Activated naive CD4-positive, alpha-beta T cell treated with anti-CD3 and anti-CD28 coated beads for 36 hours (primary cell): ENCODE measurements at regions not wholly inside any gene's neighbourhood (a gene's known extent, or its start where the extent isn't known, plus 50 kb on each side); places are given as distances from the start of the nearest gene placed in this dataset.

Experiments used
- CTCF ChIA-PET: fragments of 350-600 bp; sonication (Branson Sonifier 250); formaldehyde crosslinking; loops from one replicate; lab custom pipeline; 2021; ENCODE audit warnings: antibody characterized with exemption; lab: Charles Lee
- DNase-seq: peaks from one replicate; pipeline ENCODE4 v3.0.0-alpha.2; 2020
- H3K27ac Mint-ChIP-seq: one replicate; pipeline ENCODE4 v1.8.0; 2021; ENCODE audit warnings: mild to moderate bottlenecking, mixed read lengths
- H3K27me3 Mint-ChIP-seq: one replicate; pipeline ENCODE4 v1.8.0; 2021; ENCODE audit warnings: low read depth, mixed read lengths
- H3K36me3 Mint-ChIP-seq: one replicate; pipeline ENCODE4 v1.8.0; 2021; ENCODE audit warnings: low read depth, mixed read lengths
- H3K4me1 Mint-ChIP-seq: one replicate; pipeline ENCODE4 v1.8.0; 2021; ENCODE audit warnings: low read depth, mixed read lengths
- H3K4me3 Mint-ChIP-seq: one replicate; pipeline ENCODE4 v1.8.0; 2021; ENCODE audit warnings: mild to moderate bottlenecking, moderate library complexity, mixed read lengths
- H3K9me3 Mint-ChIP-seq: one replicate; pipeline ENCODE4 v1.8.0; 2021; ENCODE audit warnings: mixed read lengths
- intact Hi-C: fragments of 100-400 bp; cut with micrococcal nuclease; formaldehyde crosslinking; loops from one replicate; pipeline ENCODE4 v1.15.1; 2023

DNA sequence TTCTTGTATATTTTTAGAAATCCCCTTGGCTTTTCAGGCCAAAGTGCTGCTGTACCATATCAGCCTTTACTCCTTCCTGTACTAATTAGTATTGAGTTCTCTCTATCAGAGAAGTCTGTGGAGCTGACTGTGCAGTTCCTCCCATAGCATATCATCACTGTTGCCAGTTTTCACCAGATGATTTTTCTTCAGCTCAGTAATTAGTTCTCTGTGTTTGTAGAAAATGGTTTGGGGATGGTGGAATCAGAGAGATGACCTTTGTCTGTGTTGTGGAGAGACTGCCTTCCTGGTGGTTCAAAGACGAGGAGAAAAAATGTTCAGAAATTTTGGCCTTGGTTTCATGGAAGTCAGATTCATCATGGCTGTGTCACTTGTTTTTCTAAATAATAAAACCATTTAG lies 227.5 kb upstream of the ACTBL2 start:
- no peak overlapping the region for H3K27ac Mint-ChIP-seq
- no peak overlapping the region for H3K4me3 Mint-ChIP-seq
- peaks cover 2% of the 10 kb centered on the region for H3K9me3 Mint-ChIP-seq
- H3K36me3 Mint-ChIP-seq: no peaks in the 10 kb centered on the region
- DNase-seq: no peak
- intact Hi-C loops: no loop called here
- H3K4me1 Mint-ChIP-seq: no peaks in the 10 kb centered on the region
- CTCF ChIA-PET: no interaction called here
- peaks cover 3% of the 10 kb centered on the region for H3K27me3 Mint-ChIP-seq

DNA sequence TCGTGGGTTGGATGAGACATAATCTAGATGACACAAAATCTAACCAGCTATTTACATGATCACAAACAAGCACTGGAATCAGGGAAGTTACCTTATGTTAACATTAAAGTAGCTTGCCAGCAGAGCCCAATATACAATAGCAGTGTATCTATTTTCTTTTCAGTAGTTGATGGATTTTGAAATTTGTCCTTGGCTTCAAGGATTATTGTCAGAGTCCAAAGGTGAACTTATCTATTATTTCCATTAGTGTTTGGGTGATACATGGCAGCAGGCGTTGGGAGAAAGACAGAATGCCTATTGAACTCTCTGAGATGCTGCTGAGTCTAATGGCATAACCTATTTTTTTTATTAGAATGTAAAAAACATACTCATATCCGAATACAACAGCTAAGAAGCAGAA lies 223.2 kb upstream of the ACTBL2 start:
- no peak overlapping the region for H3K4me3 Mint-ChIP-seq
- DNase-seq: no peak
- H3K27ac Mint-ChIP-seq: no peak overlapping the region
- intact Hi-C loops: no loop called here
- CTCF ChIA-PET: interaction anchor here (1.0 kb wide), 1 partner anchor 10 kb away, joined by 11 read pairs; no protein-coding TSS in a partner anchor
- no peaks in the 10 kb centered on the region for H3K9me3 Mint-ChIP-seq
- no peaks in the 10 kb centered on the region for H3K36me3 Mint-ChIP-seq
- H3K27me3 Mint-ChIP-seq: peaks cover 2% of the 10 kb centered on the region
- no peaks in the 10 kb centered on the region for H3K4me1 Mint-ChIP-seq

DNA sequence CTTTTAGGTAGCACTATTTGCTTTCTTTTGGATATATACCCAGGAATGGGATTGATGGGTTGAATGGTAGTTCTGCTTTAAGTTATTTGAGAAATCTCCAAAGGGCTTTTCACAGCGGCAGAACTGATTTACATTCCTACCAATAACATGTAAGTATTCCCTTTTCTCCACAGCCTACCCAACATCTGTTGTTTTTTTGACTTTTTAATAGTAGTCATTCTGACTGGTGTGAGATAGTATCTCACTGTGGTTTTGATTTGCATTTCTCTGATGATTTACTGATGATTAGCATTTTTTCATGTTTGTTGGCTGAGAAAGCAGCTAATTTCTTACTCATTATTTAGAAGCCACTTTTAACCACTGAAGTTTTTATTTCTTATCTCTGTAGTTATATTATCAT lies 221.1 kb upstream of the ACTBL2 start:
- Mint-ChIP-seq H3K9me3 (no peaks in the 10 kb centered on the region), H3K4me3 (no peak overlapping the region), H3K27me3 (peaks cover 2% of the 10 kb centered on the region), H3K36me3 (no peaks in the 10 kb centered on the region), H3K27ac (no peak overlapping the region), H3K4me1 (no peaks in the 10 kb centered on the region)
- no peak for DNase-seq
- intact Hi-C loops: no loop called here
- CTCF ChIA-PET: no interaction called here

DNA sequence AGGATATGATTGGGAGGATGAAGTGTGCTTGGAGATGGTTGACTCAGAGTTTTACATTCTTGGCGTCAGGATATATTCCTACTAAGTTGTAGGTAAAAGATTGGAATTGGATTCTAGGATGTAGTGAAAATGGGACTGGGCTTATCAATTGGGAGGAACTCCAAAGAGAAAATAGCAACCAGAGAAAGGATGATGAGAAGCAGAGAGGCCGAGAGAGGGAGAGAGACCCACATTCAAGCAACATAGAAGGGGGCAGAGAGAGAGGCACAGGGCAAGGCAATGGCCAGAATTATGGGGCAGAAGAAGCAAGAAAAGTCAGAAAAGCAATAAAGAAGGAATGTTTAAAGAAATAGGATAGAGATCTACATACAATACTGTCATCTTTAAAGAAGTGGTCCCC lies 217.9 kb upstream of the ACTBL2 start:
- no peaks in the 10 kb centered on the region for H3K4me1 Mint-ChIP-seq
- H3K27ac Mint-ChIP-seq: no peak overlapping the region
- no peaks in the 10 kb centered on the region for H3K9me3 Mint-ChIP-seq
- CTCF ChIA-PET: no interaction called here
- intact Hi-C loops: no loop called here
- no peaks in the 10 kb centered on the region for H3K36me3 Mint-ChIP-seq
- no peak for DNase-seq
- H3K27me3 Mint-ChIP-seq: peaks cover 2% of the 10 kb centered on the region
- H3K4me3 Mint-ChIP-seq: no peak overlapping the region

DNA sequence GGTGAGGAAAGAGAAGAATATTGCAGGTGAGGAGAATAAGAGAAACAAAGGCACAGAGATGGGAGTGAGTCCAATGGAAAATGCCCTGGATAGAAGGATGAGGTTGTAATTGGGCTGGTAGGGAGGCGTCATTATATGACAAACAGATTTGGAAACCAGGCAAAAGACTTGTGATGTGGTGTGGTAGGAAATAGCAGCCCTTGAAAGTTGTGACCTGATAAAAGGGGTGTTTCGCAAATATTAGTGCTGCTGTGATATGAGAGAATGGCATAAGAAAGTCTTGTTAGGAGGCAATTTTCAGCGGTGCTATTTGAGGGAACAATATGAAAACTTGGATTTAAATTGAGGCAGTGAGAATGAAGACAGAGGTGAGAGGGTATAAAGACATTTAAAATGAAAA lies 217.5 kb upstream of the ACTBL2 start:
- CTCF ChIA-PET: no interaction called here
- no peak overlapping the region for H3K4me3 Mint-ChIP-seq
- H3K27ac Mint-ChIP-seq: no peak overlapping the region
- H3K36me3 Mint-ChIP-seq: no peaks in the 10 kb centered on the region
- no peaks in the 10 kb centered on the region for H3K4me1 Mint-ChIP-seq
- no peak for DNase-seq
- H3K9me3 Mint-ChIP-seq: no peaks in the 10 kb centered on the region
- intact Hi-C loops: no loop called here
- peaks cover 2% of the 10 kb centered on the region for H3K27me3 Mint-ChIP-seq

DNA sequence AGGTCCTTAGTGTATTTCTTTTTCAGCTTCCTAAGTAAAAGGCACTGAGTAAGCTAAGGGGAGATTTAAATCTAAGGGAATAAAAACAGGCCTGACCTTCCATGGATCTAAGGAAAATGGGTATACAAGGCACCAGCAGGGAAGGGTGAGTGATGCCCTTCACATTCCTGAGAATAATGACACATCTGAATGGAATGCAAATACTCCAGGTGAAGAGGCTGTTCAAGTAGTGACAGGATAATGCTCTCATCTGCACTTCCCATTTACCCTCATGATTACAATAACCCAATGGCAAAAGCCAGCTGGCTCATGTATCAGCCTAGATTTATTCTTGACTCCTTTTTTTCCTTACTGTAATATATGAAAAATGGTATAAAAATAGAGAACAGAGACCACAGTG lies 216.2 kb upstream of the ACTBL2 start:
- no peak overlapping the region for H3K27ac Mint-ChIP-seq
- H3K4me3 Mint-ChIP-seq: no peak overlapping the region
- CTCF ChIA-PET: no interaction called here
- H3K36me3 Mint-ChIP-seq: no peaks in the 10 kb centered on the region
- no peaks in the 10 kb centered on the region for H3K27me3 Mint-ChIP-seq
- no peaks in the 10 kb centered on the region for H3K4me1 Mint-ChIP-seq
- H3K9me3 Mint-ChIP-seq: no peaks in the 10 kb centered on the region
- intact Hi-C loops: no loop called here
- DNase-seq: no peak

DNA sequence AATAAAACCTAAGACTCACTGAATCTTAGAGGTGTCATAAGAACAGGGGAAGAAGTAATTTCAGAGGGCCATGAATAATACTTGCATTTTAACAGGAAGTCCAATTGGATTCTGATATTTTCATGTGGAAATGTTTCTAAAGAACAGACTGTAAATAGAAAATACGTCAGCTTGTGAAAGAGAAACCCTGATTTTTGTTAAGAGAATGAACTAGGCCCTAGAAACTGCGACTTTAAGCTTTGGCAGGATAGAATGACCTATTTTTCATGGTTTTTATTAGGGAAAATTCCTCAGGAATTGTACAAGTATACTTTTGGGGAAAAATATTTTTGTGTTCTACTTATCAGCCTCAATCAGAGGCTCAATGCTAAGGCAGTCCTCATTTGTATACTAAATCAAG lies 215.5 kb upstream of the ACTBL2 start:
- Mint-ChIP-seq H3K4me1 (no peaks in the 10 kb centered on the region), H3K4me3 (no peak overlapping the region), H3K36me3 (no peaks in the 10 kb centered on the region), H3K27ac (no peak overlapping the region), H3K9me3 (no peaks in the 10 kb centered on the region), H3K27me3 (no peaks in the 10 kb centered on the region)
- no peak for DNase-seq
- CTCF ChIA-PET: no interaction called here
- intact Hi-C loops: no loop called here

DNA sequence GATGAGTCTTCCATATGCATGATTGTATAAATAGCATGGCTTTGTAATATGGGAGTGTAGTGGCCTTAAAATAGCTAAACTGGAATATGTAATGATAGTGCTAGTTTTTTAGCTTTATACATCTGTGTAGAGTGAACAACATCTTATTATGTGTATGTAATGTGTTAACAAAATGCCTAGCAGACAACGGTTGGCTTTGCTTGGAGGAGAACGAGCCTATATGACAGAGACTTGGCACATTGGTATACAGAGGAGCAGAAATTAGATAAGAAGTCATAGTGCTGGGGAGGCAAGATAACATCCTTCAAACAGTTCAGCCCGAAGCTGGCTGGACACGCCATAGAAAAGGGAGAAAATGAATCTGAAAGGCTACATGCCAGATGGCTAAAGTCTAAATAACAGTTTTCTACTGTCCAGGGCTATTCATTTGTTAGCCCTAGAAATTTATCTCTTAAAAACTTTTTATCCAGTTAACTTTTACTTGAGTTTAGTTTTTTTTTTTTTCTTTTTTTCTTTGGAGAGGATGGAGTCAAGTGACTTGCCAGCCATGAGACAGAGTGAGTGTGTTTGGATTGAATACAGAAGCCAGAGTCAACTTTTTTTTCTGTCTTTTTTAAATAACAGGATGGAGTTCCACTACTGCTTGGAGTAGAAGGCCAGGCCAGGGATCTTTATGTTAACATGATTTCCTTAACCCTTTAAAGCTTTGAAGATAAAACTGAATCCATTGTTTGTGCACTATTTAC lies 214.4 kb upstream of the ACTBL2 start:
- Mint-ChIP-seq H3K27ac (no peak overlapping the region), H3K4me3 (no peak overlapping the region), H3K27me3 (no peaks in the 10 kb centered on the region), H3K36me3 (no peaks in the 10 kb centered on the region), H3K4me1 (no peaks in the 10 kb centered on the region), H3K9me3 (no peaks in the 10 kb centered on the region)
- DNase-seq: no peak
- CTCF ChIA-PET: interaction anchor here (0.6 to 2.0 kb wide), 2 partner anchors 8 to 397 kb away, joined by 3 to 11 read pairs; no protein-coding TSS in a partner anchor
- intact Hi-C loops: no loop called here

DNA sequence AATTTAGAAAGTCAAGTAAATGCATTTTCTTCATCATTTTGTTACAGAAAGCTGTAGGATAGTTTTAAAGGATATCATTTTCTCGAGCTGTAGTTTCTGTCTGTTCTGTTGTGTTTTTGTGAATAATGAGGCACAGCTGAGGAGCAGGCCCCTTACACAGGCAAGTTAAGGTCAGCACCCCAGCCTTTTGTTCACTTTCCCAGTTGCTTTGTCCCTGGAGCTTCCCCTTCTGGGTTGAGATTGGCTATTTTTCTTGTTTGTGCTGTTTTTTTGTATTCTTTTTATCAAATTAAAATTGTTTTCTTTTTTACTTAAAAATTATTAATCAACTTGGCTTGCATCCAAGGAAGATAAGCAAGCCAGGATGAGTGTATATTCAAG lies 213.8 kb upstream of the ACTBL2 start:
- intact Hi-C loops: no loop called here
- Mint-ChIP-seq H3K36me3 (no peaks in the 10 kb centered on the region), H3K27me3 (no peaks in the 10 kb centered on the region), H3K27ac (no peak overlapping the region), H3K9me3 (no peaks in the 10 kb centered on the region), H3K4me1 (no peaks in the 10 kb centered on the region), H3K4me3 (no peak overlapping the region)
- CTCF ChIA-PET: interaction anchor here (2.0 kb wide), 1 partner anchor 9 kb away, joined by 11 read pairs; no protein-coding TSS in a partner anchor
- no peak for DNase-seq

DNA sequence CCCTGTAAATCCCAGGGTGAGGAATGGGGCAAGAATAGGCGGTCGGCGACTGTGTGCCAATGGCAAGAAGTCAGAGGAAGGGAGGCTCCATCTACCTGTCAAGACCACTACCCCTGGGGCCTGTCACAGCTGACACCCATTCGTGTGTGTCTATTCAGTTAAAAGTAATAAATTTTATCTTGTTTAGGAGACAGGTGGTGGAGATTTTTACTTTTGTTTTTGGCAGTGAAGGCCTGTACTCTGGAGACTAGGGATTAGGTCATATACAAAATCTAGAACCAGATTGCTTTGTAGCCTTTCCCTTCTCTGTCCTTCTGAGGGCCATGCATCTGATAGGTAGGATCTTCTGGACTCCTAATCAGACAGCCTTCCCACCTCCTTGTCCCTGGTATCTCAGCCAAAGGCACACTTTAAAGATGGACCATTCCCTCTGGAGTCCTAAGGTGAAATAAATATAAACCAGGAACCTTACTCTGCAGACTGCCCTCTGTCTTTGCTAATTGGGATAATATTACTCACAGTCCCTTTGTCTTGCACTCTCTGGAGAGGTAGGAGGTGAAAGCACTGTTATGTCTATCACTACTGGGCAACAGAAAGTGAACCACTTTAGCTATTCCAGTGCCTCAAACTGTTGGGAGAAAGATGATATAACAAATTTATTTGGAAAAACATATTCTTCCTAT lies 213.2 kb upstream of the ACTBL2 start:
- no peaks in the 10 kb centered on the region for H3K36me3 Mint-ChIP-seq
- no peaks in the 10 kb centered on the region for H3K27me3 Mint-ChIP-seq
- no peaks in the 10 kb centered on the region for H3K9me3 Mint-ChIP-seq
- no peak overlapping the region for H3K4me3 Mint-ChIP-seq
- DNase-seq: no peak
- CTCF ChIA-PET: interaction anchor here (0.6 to 2.0 kb wide), 2 partner anchors 10 to 14 kb away, joined by 3 to 11 read pairs; no protein-coding TSS in a partner anchor
- no peak overlapping the region for H3K27ac Mint-ChIP-seq
- intact Hi-C loops: no loop called here
- no peaks in the 10 kb centered on the region for H3K4me1 Mint-ChIP-seq

DNA sequence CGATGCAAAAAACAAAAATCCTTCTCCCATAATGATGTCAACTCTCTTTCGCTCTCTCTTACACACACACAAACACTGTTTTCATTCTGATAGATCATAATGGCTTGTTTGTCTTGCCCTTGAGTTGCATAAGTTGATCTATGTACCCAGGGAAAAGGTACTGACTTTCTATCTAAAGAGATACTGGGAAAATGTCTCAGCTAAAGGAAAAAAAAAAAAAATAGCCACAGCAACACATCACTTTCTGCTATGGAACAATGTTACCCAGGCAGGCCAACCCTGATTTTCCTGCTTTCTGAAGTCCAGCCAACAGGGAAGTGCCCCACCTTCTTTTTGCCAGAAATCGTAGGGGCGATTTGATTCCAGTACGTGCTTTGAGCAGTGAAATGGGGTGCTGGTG lies 212.6 kb upstream of the ACTBL2 start:
- no peak for DNase-seq
- no peaks in the 10 kb centered on the region for H3K36me3 Mint-ChIP-seq
- CTCF ChIA-PET: interaction anchor here (0.6 to 2.0 kb wide), 3 partner anchors 10 to 397 kb away, joined by 3 to 11 read pairs (median 3); no protein-coding TSS in a partner anchor
- no peaks in the 10 kb centered on the region for H3K4me1 Mint-ChIP-seq
- no peaks in the 10 kb centered on the region for H3K9me3 Mint-ChIP-seq
- no peak overlapping the region for H3K4me3 Mint-ChIP-seq
- intact Hi-C loops: no loop called here
- H3K27me3 Mint-ChIP-seq: no peaks in the 10 kb centered on the region
- no peak overlapping the region for H3K27ac Mint-ChIP-seq

DNA sequence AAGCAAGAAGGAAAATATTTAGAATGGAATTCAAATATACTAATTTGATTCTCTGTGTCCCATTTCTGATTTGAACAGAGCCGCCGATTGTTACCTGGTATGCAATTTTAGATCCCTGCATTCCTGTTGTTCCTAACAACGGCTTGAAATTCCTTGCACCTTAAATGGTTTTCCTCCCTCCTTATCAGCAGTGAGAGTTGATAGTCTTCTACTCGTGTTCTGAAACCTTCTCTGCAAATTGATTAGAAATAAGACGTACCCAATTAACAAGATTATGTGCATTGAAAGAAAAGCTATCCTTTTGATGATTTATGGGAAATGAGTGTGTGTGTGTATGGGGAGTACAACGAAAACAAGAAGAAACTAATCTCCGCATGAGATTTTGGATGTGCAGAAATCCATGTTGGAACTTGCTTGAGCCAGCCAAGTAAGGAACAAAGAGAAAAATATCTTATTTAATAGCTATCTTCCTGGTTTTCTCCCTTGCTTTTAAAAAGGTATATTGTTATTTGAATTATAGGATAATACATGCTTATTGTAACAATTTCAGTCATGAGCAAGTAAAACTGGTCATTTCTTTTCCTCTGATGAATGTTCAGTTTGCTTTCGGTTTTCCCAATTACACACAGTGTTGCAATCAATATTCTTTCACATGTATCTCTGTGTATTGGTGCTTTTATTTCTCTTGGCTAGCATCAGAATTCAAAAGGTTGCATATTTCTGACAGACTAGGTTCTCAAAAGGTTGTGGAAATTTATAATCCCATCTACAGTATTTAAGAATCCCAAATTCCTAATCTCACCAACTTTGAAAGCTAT lies 211.1 kb upstream of the ACTBL2 start:
- no peaks in the 10 kb centered on the region for H3K4me1 Mint-ChIP-seq
- intact Hi-C loops: no loop called here
- CTCF ChIA-PET: interaction anchor here (0.6 to 1.4 kb wide), 4 partner anchors 11 to 396 kb away, joined by 3 to 5 read pairs (median 4); no protein-coding TSS in a partner anchor
- H3K9me3 Mint-ChIP-seq: no peaks in the 10 kb centered on the region
- no peak for DNase-seq
- H3K27me3 Mint-ChIP-seq: no peaks in the 10 kb centered on the region
- no peak overlapping the region for H3K27ac Mint-ChIP-seq
- no peaks in the 10 kb centered on the region for H3K36me3 Mint-ChIP-seq
- H3K4me3 Mint-ChIP-seq: no peak overlapping the region
